WTC11 (cell line): ENCODE measurements at regions not wholly inside any gene's neighbourhood (a gene's known extent, or its start where the extent isn't known, plus 50 kb on each side); places are given as distances from the start of the nearest gene placed in this dataset.

Experiments
- ATAC-seq: fragments of 200-7000 bp; cut with Tn5 transposase; 2 replicates; pipeline ENCODE4 v1.10.0; 2021; ENCODE audit warnings: mild to moderate bottlenecking, moderate library complexity
- CTCF ChIA-PET: fragments of 300-600 bp; sonication (Branson Sonifier 250); formaldehyde crosslinking; loops from one replicate; lab custom pipeline; 2021; ENCODE audit warnings: antibody characterized with exemption; lab: Charles Lee
- POLR2A ChIA-PET: fragments of 350-600 bp; sonication (Branson Sonifier 250); formaldehyde crosslinking; loops from one replicate; lab custom pipeline; 2021; ENCODE audit warnings: antibody characterized with exemption; lab: Charles Lee
- DNase-seq: peaks from one replicate; pipeline ENCODE4 v3.0.0; 2021; ENCODE audit warnings: low spot score
- H3K27ac Mint-ChIP-seq: 2 replicates; pipeline ENCODE4 v1.8.0; 2021; ENCODE audit warnings: mixed read lengths
- H3K27me3 Mint-ChIP-seq: 2 replicates; pipeline ENCODE4 v1.8.0; 2021; ENCODE audit warnings: low read depth, mild to moderate bottlenecking, moderate library complexity, mixed read lengths
- H3K36me3 Mint-ChIP-seq: 2 replicates; pipeline ENCODE4 v1.8.0; 2021; ENCODE audit warnings: mixed read lengths
- H3K4me1 Mint-ChIP-seq: 2 replicates; pipeline ENCODE4 v1.8.0; 2022; ENCODE audit warnings: mixed read lengths
- H3K4me3 Mint-ChIP-seq: 2 replicates; pipeline ENCODE4 v1.8.0; 2021; ENCODE audit warnings: mild to moderate bottlenecking, moderate library complexity, mixed read lengths
- H3K9me3 Mint-ChIP-seq: 2 replicates; pipeline ENCODE4 v1.8.0; 2021; ENCODE audit warnings: mixed read lengths
- FOXJ3 ChIP-seq: sonication (generic); formaldehyde crosslinking; IDR thresholded peaks from 2 replicates; pipeline ENCODE4 v1.9.0; 2021; ENCODE audit warnings: missing genetic modification reagents, mild to moderate bottlenecking, borderline replicate concordance
- GABPB1 ChIP-seq: sonication (generic); formaldehyde crosslinking; IDR thresholded peaks from 2 replicates; pipeline ENCODE4 v1.8.1; 2023; ENCODE audit warnings: mild to moderate bottlenecking, missing genetic modification reagents
- JAZF1 ChIP-seq: fragments of 250-450 bp; sonication (Bioruptor Pico); IDR thresholded peaks from 2 replicates; pipeline ENCODE4 v1.9.0; 2021; ENCODE audit warnings: moderate library complexity, mild to moderate bottlenecking, inconsistent platforms
- JUN ChIP-seq: sonication (generic); formaldehyde crosslinking; IDR thresholded peaks from 2 replicates; pipeline ENCODE4 v1.8.0; 2023; ENCODE audit warnings: mild to moderate bottlenecking, missing genetic modification reagents
- NFYB ChIP-seq: sonication (generic); formaldehyde crosslinking; conservative IDR thresholded peaks from 2 replicates; pipeline ENCODE4 v1.8.0; 2022; ENCODE audit warnings: low read depth, missing genetic modification reagents
- NR1H2 ChIP-seq: sonication (generic); formaldehyde crosslinking; IDR thresholded peaks from 2 replicates; pipeline ENCODE4 v1.9.0; 2021; ENCODE audit warnings: mild to moderate bottlenecking, moderate library complexity, missing genetic modification reagents
- OVOL2 ChIP-seq: fragments of 250-450 bp; sonication (Bioruptor Pico); IDR thresholded peaks from 2 replicates; pipeline ENCODE4 v1.9.0; 2021; ENCODE audit warnings: mild to moderate bottlenecking, borderline replicate concordance
- RELA ChIP-seq: sonication (generic); formaldehyde crosslinking; IDR thresholded peaks from 2 replicates; pipeline ENCODE4 v1.8.1; 2022; ENCODE audit warnings: missing genetic modification reagents, mild to moderate bottlenecking, borderline replicate concordance
- RORB ChIP-seq: fragments of 250-450 bp; sonication (Bioruptor Pico); IDR thresholded peaks from 2 replicates; pipeline ENCODE4 v1.9.0; 2021; ENCODE audit warnings: mild to moderate bottlenecking
- SOX15 ChIP-seq: fragments of 250-450 bp; sonication (Bioruptor Pico); IDR thresholded peaks from 2 replicates; pipeline ENCODE4 v1.9.0; 2021; ENCODE audit warnings: mild to moderate bottlenecking
- TP53 ChIP-seq: sonication (generic); formaldehyde crosslinking; IDR thresholded peaks from 2 replicates; pipeline ENCODE4 v1.8.1; 2023; ENCODE audit warnings: mild to moderate bottlenecking, missing genetic modification reagents
- ZNF138 ChIP-seq: sonication (generic); formaldehyde crosslinking; conservative IDR thresholded peaks from 2 replicates; pipeline ENCODE4 v1.8.1; 2022; ENCODE audit warnings: mild to moderate bottlenecking, moderate library complexity, missing genetic modification reagents
- ZNF396 ChIP-seq: fragments of 250-450 bp; sonication (Bioruptor Pico); IDR thresholded peaks from 2 replicates; pipeline ENCODE4 v1.8.0; 2021; ENCODE audit warnings: mild to moderate bottlenecking, moderate library complexity, borderline replicate concordance
- TF ChIP-seq, protein P1 (sequence below): sonication (generic); formaldehyde crosslinking; IDR thresholded peaks from 2 replicates; pipeline ENCODE4 v1.8.0; 2022; ENCODE audit warnings: missing genetic modification reagents
- TF ChIP-seq, protein P2 (sequence below): sonication (generic); formaldehyde crosslinking; IDR thresholded peaks from 2 replicates; pipeline ENCODE4 v1.8.1; 2023; ENCODE audit warnings: mild to moderate bottlenecking, moderate library complexity, missing genetic modification reagents
- TF ChIP-seq, protein P3 (sequence below): sonication (generic); formaldehyde crosslinking; IDR thresholded peaks from 2 replicates; pipeline ENCODE4 v1.8.1; 2023; ENCODE audit warnings: mild to moderate bottlenecking, missing genetic modification reagents
- TF ChIP-seq, protein P4 (sequence below): sonication (generic); formaldehyde crosslinking; IDR thresholded peaks from 2 replicates; pipeline ENCODE4 v1.8.1; 2023; ENCODE audit warnings: mild to moderate bottlenecking, missing genetic modification reagents, moderate library complexity
- TF ChIP-seq, protein P5 (sequence below): fragments of 250-450 bp; sonication (Bioruptor Pico); conservative IDR thresholded peaks from 2 replicates; pipeline ENCODE4 v1.9.0; 2021; ENCODE audit warnings: mild to moderate bottlenecking
- TF ChIP-seq, protein P6 (sequence below): fragments of 250-450 bp; sonication (Bioruptor Pico); IDR thresholded peaks from 2 replicates; pipeline ENCODE4 v1.9.0; 2021; ENCODE audit warnings: moderate library complexity, mild to moderate bottlenecking, inconsistent platforms, borderline replicate concordance
- TF ChIP-seq, protein P7 (sequence below): sonication (generic); formaldehyde crosslinking; IDR thresholded peaks from 2 replicates; pipeline ENCODE4 v1.8.1; 2022; ENCODE audit warnings: low read depth, mild to moderate bottlenecking, moderate library complexity, missing genetic modification reagents, borderline replicate concordance

DNA sequence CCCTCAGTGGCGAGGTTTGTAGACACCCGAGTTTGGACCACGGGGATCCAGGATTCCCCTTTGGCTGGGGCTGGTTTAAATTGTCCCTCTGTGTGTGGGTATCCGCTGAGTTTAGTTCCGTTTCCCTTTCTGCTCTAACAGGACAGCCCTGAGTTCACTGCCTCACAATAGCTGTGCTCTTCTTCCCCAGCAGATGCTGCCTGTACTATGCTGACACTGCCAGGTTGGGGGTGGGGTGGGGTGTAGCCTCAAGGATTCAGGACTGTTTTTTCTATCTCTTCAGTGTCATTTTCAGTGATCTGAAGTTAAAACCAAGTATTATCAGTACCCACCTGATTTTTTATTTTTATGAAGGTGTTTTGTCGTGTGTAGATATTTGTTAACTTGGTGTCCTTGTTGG is 655.0 kb downstream of the COL12A1 start (continued):
- TF ChIP-seq FOXJ3 (CRISPR knock-in tag) (no peak), RELA (CRISPR knock-in tag) (no peak), NR1H2 (no peak)
- TF ChIP-seq, protein P1, sequence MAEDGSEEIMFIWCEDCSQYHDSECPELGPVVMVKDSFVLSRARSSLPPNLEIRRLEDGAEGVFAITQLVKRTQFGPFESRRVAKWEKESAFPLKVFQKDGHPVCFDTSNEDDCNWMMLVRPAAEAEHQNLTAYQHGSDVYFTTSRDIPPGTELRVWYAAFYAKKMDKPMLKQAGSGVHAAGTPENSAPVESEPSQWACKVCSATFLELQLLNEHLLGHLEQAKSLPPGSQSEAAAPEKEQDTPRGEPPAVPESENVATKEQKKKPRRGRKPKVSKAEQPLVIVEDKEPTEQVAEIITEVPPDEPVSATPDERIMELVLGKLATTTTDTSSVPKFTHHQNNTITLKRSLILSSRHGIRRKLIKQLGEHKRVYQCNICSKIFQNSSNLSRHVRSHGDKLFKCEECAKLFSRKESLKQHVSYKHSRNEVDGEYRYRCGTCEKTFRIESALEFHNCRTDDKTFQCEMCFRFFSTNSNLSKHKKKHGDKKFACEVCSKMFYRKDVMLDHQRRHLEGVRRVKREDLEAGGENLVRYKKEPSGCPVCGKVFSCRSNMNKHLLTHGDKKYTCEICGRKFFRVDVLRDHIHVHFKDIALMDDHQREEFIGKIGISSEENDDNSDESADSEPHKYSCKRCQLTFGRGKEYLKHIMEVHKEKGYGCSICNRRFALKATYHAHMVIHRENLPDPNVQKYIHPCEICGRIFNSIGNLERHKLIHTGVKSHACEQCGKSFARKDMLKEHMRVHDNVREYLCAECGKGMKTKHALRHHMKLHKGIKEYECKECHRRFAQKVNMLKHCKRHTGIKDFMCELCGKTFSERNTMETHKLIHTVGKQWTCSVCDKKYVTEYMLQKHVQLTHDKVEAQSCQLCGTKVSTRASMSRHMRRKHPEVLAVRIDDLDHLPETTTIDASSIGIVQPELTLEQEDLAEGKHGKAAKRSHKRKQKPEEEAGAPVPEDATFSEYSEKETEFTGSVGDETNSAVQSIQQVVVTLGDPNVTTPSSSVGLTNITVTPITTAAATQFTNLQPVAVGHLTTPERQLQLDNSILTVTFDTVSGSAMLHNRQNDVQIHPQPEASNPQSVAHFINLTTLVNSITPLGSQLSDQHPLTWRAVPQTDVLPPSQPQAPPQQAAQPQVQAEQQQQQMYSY (CRISPR knock-in tag), result no peak
- TF ChIP-seq, protein P2, sequence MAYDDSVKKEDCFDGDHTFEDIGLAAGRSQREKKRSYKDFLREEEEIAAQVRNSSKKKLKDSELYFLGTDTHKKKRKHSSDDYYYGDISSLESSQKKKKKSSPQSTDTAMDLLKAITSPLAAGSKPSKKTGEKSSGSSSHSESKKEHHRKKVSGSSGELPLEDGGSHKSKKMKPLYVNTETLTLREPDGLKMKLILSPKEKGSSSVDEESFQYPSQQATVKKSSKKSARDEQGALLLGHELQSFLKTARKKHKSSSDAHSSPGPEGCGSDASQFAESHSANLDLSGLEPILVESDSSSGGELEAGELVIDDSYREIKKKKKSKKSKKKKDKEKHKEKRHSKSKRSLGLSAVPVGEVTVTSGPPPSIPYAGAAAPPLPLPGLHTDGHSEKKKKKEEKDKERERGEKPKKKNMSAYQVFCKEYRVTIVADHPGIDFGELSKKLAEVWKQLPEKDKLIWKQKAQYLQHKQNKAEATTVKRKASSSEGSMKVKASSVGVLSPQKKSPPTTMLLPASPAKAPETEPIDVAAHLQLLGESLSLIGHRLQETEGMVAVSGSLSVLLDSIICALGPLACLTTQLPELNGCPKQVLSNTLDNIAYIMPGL (CRISPR knock-in tag), result no peak

DNA sequence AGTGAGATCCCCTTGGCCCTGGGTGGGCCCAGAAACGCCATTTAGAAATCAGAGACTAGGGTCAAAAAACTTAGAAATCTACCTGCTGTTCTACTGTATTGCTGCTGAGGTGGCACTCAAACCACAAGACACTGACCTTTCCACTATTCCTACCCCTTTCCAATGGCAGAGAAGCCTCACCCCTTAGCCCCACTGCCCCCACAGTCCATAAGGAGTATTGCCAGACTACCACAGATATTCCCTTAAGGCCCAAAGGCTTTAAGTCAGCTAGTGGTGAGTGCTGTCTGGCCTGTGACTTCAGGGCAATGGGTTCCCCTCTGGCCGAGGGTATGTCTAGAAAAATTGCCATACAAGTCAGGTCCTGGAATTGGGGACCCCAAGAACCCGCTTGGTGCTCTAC is 656.1 kb downstream of the COL12A1 start:
- peak; percentile 100 for ATAC-seq
- ChIA-PET POLR2A (no interaction called here), CTCF (interaction anchor here (1.5 kb wide), 1 partner anchor 659 kb away, joined by 3 read pairs; no protein-coding TSS in a partner anchor)
- H3K27ac Mint-ChIP-seq, result no peak overlapping the region
- TF ChIP-seq SOX15 (CRISPR knock-in tag) (no peak), TP53 (CRISPR knock-in tag) (no peak)
- H3K9me3 Mint-ChIP-seq, result peaks cover 29% of the 10 kb centered on the region
- no peaks in the 10 kb centered on the region for H3K4me1 Mint-ChIP-seq
- no peaks in the 10 kb centered on the region for H3K27me3 Mint-ChIP-seq
- peaks cover 9% of the 10 kb centered on the region for H3K36me3 Mint-ChIP-seq
- DNase-seq, result no peak
- H3K4me3 Mint-ChIP-seq, result no peak overlapping the region

DNA sequence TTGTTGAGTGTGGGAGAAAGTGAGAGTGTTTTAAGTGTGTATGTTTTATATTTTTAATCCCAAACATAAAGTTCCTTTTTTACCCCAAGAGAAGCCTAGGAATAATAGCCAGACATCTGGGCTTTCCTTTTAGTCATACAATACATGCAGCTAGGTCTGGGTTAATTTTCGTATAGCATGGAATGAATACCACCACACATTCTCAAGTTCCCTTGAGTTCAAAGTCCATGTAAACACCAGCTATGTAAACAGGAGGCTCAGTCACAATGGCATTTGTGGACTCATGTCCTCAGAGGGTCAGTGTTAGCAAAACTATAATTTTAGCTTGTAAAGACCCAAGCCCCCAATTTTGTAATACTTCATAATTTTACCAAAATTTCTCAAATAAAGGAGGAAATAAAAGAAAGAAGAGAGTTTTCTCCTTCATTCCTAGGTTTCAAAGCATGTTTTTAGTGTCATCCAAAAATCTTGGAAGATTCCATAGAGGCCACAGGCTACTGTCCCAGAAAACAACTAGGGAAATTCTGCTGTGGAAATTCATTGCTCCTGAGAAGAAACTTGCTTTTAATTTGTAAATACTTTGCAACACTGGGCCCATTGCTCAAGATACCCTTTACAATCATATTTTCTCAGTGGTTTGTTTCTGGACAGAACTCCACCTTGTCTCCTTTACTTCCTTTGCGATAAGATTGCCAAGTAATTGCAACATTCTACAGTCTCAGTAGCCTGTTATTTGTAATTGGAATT is 671.2 kb downstream of the COL12A1 start:
- no peaks in the 10 kb centered on the region for H3K36me3 Mint-ChIP-seq
- peaks cover 17% of the 10 kb centered on the region for H3K9me3 Mint-ChIP-seq
- no peak overlapping the region for H3K4me3 Mint-ChIP-seq
- POLR2A ChIA-PET, result no interaction called here
- ATAC-seq (no peak), DNase-seq (no peak)
- H3K27ac Mint-ChIP-seq, result no peak overlapping the region
- no peaks in the 10 kb centered on the region for H3K27me3 Mint-ChIP-seq
- CTCF ChIA-PET, result no interaction called here
- TF ChIP-seq JAZF1 (CRISPR knock-in tag), result no peak
- no peak for TF ChIP-seq SOX15 (CRISPR knock-in tag)
- no peak for TF ChIP-seq ZNF138
- TF ChIP-seq, protein P3, sequence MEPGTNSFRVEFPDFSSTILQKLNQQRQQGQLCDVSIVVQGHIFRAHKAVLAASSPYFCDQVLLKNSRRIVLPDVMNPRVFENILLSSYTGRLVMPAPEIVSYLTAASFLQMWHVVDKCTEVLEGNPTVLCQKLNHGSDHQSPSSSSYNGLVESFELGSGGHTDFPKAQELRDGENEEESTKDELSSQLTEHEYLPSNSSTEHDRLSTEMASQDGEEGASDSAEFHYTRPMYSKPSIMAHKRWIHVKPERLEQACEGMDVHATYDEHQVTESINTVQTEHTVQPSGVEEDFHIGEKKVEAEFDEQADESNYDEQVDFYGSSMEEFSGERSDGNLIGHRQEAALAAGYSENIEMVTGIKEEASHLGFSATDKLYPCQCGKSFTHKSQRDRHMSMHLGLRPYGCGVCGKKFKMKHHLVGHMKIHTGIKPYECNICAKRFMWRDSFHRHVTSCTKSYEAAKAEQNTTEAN, result no peak
- no peak for TF ChIP-seq NFYB (CRISPR knock-in tag)
- TF ChIP-seq, protein P4, sequence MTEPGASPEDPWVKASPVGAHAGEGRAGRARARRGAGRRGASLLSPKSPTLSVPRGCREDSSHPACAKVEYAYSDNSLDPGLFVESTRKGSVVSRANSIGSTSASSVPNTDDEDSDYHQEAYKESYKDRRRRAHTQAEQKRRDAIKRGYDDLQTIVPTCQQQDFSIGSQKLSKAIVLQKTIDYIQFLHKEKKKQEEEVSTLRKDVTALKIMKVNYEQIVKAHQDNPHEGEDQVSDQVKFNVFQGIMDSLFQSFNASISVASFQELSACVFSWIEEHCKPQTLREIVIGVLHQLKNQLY (CRISPR knock-in tag), result no peak
- TF ChIP-seq OVOL2 (CRISPR knock-in tag), result no peak
- no peak for TF ChIP-seq JUN (CRISPR knock-in tag)
- TF ChIP-seq, protein P5, sequence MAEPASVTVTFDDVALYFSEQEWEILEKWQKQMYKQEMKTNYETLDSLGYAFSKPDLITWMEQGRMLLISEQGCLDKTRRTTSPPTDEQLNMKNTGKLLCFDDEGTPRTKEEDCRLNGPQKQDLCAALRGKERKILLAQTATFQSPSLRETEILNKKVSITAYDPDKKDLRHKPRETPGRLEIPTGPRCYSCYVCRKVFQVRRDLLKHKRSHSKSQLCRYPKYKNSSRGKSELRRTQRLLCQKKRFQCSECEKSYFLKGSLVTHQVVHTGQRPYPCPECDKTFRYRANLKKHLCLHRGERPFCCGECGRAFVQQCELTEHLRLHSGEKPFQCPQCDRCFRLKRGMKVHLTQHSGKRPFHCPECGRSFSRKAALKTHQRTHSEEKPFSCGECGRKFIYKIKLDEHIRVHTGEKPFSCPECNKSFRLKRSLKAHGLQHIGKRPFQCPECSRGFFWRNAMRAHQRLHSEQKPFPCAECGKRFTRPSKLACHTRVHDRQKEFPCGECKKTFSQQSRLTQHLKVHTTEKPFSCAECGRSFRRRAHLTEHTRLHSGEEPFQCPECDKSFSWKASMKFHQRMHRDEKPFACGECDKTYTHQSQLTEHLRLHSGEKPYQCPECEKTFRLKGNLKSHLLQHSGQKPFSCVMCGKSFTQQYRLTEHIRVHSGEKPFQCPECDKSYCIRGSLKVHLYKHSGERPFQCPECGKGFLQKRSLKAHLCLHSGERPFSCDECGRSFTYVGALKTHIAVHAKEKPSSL, result no peak
- TF ChIP-seq RORB (CRISPR knock-in tag), result 0 out of 2 replicates have a peak, but pooled peaks have one; percentile 43
- TF ChIP-seq, protein P6, sequence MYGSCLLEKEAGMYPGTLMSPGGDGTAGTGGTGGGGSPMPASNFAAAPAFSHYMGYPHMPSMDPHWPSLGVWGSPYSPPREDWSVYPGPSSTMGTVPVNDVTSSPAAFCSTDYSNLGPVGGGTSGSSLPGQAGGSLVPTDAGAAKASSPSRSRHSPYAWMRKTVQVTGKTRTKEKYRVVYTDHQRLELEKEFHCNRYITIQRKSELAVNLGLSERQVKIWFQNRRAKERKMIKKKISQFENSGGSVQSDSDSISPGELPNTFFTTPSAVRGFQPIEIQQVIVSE (CRISPR knock-in tag), result no peak
- TF ChIP-seq, protein P7, sequence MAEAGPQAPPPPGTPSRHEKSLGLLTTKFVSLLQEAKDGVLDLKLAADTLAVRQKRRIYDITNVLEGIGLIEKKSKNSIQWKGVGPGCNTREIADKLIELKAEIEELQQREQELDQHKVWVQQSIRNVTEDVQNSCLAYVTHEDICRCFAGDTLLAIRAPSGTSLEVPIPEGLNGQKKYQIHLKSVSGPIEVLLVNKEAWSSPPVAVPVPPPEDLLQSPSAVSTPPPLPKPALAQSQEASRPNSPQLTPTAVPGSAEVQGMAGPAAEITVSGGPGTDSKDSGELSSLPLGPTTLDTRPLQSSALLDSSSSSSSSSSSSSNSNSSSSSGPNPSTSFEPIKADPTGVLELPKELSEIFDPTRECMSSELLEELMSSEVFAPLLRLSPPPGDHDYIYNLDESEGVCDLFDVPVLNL, result no peak
- TF ChIP-seq ZNF396, result no peak
- TF ChIP-seq GABPB1 (CRISPR knock-in tag), result peak; percentile 30; the same call in 1 of the 2 replicates
- H3K4me1 Mint-ChIP-seq, result no peaks in the 10 kb centered on the region
